ENCODE measurements at regions not wholly inside any gene's neighbourhood (a gene's known extent, or its start where the extent isn't known, plus 50 kb on each side); places are given as distances from the start of the nearest gene placed in this dataset.

GRCh38 chr3:178445139-178445538, 91.1 kb upstream of the KCNMB2 start:
- DNase-seq (ENCODE audit: extremely low read depth in 1 of 2, low read depth in 1 of 2): no peak

- no peak for DNase-seq (ENCODE audit: extremely low read depth in 1 of 2, low read depth in 1 of 2)
Measured at GRCh38 chr3:178446059-178446458, 90.2 kb upstream of the KCNMB2 start.

- DNase-seq (ENCODE audit: extremely low read depth in 1 of 2, low read depth in 1 of 2): no peak
Measured at GRCh38 chr3:178450476-178450875, 85.8 kb upstream of the KCNMB2 start.

GRCh38 chr3:178451799-178452198, 84.4 kb upstream of the KCNMB2 start:
- DNase-seq (ENCODE audit: extremely low read depth in 1 of 2, low read depth in 1 of 2): no peak

- DNase-seq (ENCODE audit: extremely low read depth in 1 of 2, low read depth in 1 of 2): no peak
Measured at GRCh38 chr3:178454726-178455125, 81.5 kb upstream of the KCNMB2 start.

DNA sequence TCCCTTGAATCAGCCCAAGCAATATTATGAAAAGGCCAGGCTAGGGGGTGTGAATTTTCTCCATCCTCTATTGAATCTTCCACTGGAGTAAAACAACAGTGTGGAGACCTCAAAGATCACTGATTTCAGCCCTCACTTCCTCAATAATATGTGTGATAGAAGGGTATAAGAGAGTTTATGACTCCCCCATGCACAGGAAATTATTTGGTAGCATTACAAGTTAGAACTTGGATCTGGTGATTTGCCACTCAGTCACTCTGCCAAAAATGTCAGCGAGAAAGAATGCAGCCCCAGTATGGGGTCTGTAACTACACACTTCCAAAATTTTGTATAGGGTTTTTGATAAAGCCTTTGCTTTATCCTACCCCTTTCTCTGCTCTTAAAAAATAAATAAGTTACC, 81.0 kb upstream of the KCNMB2 start:
- no peak for DNase-seq (ENCODE audit: extremely low read depth in 1 of 2, low read depth in 1 of 2)

GRCh38 chr3:178455946-178456345, 80.3 kb upstream of the KCNMB2 start:
- no peak for DNase-seq (ENCODE audit: extremely low read depth in 1 of 2, low read depth in 1 of 2)

DNA sequence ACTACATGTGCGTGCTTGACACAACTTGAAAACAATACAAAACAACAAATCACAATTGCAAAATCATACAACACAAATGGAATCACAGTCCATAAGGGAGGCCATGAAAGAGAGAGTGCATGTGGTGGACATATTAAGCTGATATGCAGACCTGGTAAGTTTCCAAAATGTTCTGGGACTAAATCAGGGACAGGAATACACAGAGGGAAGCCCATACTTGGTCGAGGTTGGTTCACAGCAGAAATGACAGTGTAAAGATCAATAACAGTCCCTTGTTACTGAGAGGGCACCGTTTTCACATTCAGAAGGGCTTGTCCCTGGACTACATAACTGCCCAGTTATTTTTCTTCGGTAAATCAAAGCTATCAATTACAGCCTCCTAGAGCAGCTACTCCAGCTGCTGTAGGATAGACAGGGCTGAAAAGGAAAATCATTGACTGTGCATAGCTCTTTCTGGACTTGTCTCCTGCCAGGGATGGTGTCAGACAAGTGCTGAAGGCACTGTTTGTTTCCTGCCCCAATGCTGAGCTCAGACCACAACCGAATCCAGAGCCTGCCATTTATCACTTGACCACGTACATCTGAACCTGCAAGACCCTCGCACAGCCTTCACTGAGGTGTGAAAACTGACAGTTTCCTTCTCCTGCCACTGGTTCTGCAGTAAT, 79.5 kb upstream of the KCNMB2 start:
- DNase-seq (ENCODE audit: extremely low read depth in 1 of 2, low read depth in 1 of 2): no peak

DNA sequence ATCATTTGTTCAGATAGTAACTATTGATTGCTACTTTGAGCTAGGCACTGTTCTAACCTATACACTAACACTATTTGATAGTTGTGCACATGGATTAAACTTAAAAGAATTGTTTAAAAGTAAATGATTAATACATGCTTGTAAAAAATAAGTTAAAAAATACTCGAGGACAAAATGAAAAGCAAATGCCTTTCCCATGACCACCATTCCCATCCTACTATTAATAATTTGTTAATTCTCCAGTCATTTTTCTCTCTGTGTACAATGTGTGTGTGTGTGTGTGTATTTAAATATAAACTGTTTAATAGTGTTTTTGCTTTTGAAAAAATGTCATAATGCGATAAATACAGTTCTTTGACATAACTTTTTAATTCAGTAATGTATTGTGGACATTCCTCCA, 78.7 kb upstream of the KCNMB2 start:
- no peak for DNase-seq (ENCODE audit: extremely low read depth in 1 of 2, low read depth in 1 of 2)

GRCh38 chr3:178458313-178459037, 77.8 kb upstream of the KCNMB2 start:
- no peak for DNase-seq (ENCODE audit: extremely low read depth in 1 of 2, low read depth in 1 of 2)

- DNase-seq (ENCODE audit: extremely low read depth in 1 of 2, low read depth in 1 of 2): no peak
Measured at GRCh38 chr3:178459038-178459410, 77.2 kb upstream of the KCNMB2 start.

GRCh38 chr3:178465260-178466180, 70.7 kb upstream of the KCNMB2 start:
- DNase-seq (ENCODE audit: extremely low read depth in 1 of 2, low read depth in 1 of 2): no peak

DNA sequence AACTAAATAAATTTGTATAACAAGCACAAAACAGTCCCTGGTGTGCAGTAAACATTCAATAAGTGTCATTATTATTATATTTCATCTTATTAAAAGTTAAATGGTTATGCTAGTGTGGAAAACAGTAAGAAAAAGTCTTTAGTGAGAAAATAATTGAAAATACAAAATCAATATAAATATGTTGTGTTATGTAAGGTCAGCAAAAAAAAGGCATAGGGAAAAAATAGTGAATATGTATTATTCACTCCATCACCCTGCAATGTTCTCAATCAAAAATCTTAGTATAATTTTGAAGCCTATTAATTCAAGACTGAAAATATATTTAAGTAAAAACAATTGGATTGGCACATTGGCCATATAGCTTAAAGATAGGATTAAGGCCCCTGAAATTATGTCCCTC, 63.3 kb upstream of the KCNMB2 start:
- DNase-seq (ENCODE audit: extremely low read depth in 1 of 2, low read depth in 1 of 2): no peak

GRCh38 chr3:178474526-178474925, 61.7 kb upstream of the KCNMB2 start:
- no peak for DNase-seq (ENCODE audit: extremely low read depth in 1 of 2, low read depth in 1 of 2)

DNA sequence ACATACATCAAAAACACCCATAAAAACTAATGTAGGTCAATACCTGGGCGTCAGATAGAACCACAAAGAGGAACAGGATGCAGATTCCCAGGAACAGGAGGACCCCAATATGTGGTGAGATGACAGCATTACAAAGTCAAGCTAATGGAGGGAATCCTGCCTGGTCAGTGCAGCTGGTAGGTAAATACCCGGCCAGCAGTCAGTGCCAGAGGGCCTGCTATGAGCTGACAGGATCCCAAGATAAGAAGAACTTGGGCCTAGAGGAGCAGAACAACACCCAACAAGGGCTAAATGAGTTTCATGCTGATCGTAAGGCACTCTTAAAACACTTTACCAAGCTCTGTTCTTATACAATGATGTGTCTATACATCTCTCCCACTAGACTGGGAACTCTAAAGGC, 61.2 kb upstream of the KCNMB2 start:
- DNase-seq (ENCODE audit: extremely low read depth in 1 of 2, low read depth in 1 of 2): no peak

DNA sequence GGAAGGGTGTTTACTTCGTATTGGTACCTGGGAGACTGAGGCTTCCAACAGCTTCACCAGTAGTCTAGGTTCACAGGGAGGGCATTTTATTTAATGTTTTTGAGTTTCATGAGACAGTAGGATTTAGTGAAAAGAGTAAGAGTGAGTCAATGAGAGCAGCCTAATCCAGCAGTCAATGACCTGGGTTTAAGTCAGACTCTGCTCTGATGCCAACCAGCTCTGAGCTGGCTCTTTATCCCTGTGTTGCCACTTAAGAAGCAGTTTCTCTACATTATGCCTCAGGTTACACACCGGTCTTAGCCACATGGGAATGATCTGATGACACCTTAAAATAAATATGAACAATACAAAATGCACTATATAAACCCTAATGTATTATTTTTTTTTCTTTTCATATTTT, 59.4 kb upstream of the KCNMB2 start:
- no peak for DNase-seq (ENCODE audit: extremely low read depth in 1 of 2, low read depth in 1 of 2)

DNA sequence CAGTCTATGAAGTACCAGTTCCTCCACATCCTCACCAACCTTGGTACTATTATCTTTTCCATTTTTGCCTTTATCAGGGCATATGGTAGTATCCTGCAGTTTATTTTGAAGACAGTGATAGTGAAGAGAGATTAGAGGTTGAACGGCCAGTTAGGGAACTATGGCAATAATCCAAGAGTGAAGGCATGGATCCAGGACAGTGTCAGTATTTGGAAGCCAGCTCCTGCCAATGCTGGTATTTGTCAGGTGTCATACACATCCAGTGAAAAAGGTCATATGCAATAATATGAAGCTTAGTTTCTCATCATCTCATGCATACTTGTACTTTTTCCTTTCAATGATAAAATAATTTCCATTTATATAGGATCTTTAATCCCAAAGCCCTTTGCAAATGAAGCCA, 56.8 kb upstream of the KCNMB2 start:
- DNase-seq (ENCODE audit: extremely low read depth in 1 of 2, low read depth in 1 of 2): no peak

DNA sequence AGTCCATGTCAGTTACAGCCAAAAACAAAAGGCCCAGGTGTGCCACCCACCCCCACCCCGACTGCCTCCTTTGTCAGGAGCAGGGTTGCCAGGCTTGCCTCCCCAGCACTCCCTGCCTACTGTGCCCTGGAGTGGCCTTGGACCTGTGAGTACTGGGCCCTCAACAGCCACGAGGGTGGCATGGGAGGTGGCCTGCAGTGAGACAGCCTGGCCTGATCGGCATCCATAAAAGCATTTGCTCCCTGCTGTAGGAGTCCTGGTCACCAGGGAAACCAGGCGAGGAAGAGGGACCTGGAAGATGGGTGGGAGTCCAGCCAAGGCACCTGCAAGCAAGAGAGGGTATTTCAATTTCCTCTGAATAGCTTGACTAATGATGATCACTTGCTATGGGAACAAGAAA, 56.4 kb upstream of the KCNMB2 start:
- DNase-seq (ENCODE audit: extremely low read depth in 1 of 2, low read depth in 1 of 2): no peak

GRCh38 chr3:178480274-178480673, 56.0 kb upstream of the KCNMB2 start:
- no peak for DNase-seq (ENCODE audit: extremely low read depth in 1 of 2, low read depth in 1 of 2)

DNA sequence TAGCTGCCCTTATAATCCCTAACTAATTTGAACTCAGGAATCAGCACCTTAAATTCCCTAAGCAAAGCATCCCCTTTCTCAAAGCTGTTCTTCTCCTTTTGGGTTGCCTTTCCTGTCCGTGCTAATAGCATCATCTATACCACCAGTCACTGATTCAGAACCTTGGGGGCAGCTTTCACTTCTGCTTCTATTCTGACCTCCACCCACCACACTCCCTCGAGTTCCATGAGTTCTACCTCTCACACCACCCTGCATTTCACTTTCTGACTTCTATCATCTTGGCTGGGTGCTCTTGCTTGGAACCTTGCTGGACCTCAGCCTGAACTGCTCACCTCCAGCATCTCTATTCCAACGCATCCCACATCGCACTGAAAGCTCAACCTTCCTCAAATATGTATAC, 55.4 kb upstream of the KCNMB2 start:
- no peak for DNase-seq (ENCODE audit: extremely low read depth in 1 of 2, low read depth in 1 of 2)

- no peak for DNase-seq (ENCODE audit: extremely low read depth in 1 of 2, low read depth in 1 of 2)
Measured at GRCh38 chr3:178482981-178483380, 53.3 kb upstream of the KCNMB2 start.

GRCh38 chr3:178483704-178484103, 52.5 kb upstream of the KCNMB2 start:
- no peak for DNase-seq (ENCODE audit: extremely low read depth in 1 of 2, low read depth in 1 of 2)
